HL-60/S4 (cell line): ENCODE measurements at regions not wholly inside any gene's neighbourhood (a gene's known extent, or its start where the extent isn't known, plus 50 kb on each side); places are given as distances from the start of the nearest gene placed in this dataset.
"Not testable (repeated sequence)": the region's sequence is repeated elsewhere in the genome, so short reads cannot be mapped to it uniquely, and the experiment has no call there.

Source experiments
- in situ Hi-C: fragments of 300-500 bp; cut with MboI; formaldehyde crosslinking; loops from 2 replicates; pipeline ENCODE4 v1.14.3; 2022; ENCODE audit warnings: low sequenced_read_pairs

- in situ Hi-C loops, result no loop called here
Observed at GRCh38 chr4:64016893-64017292, 392.4 kb downstream of the TECRL start.

- in situ Hi-C loops, result no loop called here
Observed at GRCh38 chr4:64014647-64015046, 394.6 kb downstream of the TECRL start.

GRCh38 chr4:64001229-64001898, 407.9 kb downstream of the TECRL start:
- in situ Hi-C loops, result no loop called here

- in situ Hi-C loops, result no loop called here
Observed at GRCh38 chr4:64000241-64000640, 409.0 kb downstream of the TECRL start.

- in situ Hi-C loops, result no loop called here
Observed at GRCh38 chr4:63986253-63986652, 423.0 kb downstream of the TECRL start.

GRCh38 chr4:63983224-63983623, 426.0 kb downstream of the TECRL start:
- in situ Hi-C loops, result no loop called here

GRCh38 chr4:63965875-63966274, 443.4 kb downstream of the TECRL start:
- in situ Hi-C loops, result no loop called here

GRCh38 chr4:63942706-63943286, 466.5 kb downstream of the TECRL start:
- in situ Hi-C loops, result not testable (repeated sequence)

GRCh38 chr4:63937961-63938360, 471.3 kb downstream of the TECRL start:
- in situ Hi-C loops, result no loop called here

- in situ Hi-C loops, result no loop called here
Observed at GRCh38 chr4:63922146-63922545, 487.1 kb downstream of the TECRL start.

GRCh38 chr4:63921561-63921960, 487.7 kb downstream of the TECRL start:
- in situ Hi-C loops, result no loop called here

GRCh38 chr4:63919636-63920365, 489.4 kb downstream of the TECRL start:
- in situ Hi-C loops, result no loop called here

- in situ Hi-C loops, result no loop called here
Observed at GRCh38 chr4:63906660-63907183, 502.5 kb downstream of the TECRL start.

GRCh38 chr4:63904201-63904600, 505.0 kb downstream of the TECRL start:
- in situ Hi-C loops, result no loop called here

GRCh38 chr4:63901304-63901703, 507.9 kb downstream of the TECRL start:
- in situ Hi-C loops, result no loop called here

- in situ Hi-C loops, result no loop called here
Observed at GRCh38 chr4:63898961-63899360, 510.3 kb downstream of the TECRL start.

GRCh38 chr4:63894161-63894560, 515.1 kb downstream of the TECRL start:
- in situ Hi-C loops, result no loop called here

GRCh38 chr4:63869370-63869769, 539.9 kb downstream of the TECRL start:
- in situ Hi-C loops, result no loop called here

GRCh38 chr4:63851496-63851895, 557.8 kb downstream of the TECRL start:
- in situ Hi-C loops, result no loop called here

GRCh38 chr4:63841266-63841665, 568.0 kb downstream of the TECRL start:
- in situ Hi-C loops, result no loop called here

GRCh38 chr4:63831590-63832155, 577.6 kb downstream of the TECRL start:
- in situ Hi-C loops, result no loop called here
